ENCODE measurements at regions not wholly inside any gene's neighbourhood (a gene's known extent, or its start where the extent isn't known, plus 50 kb on each side); places are given as distances from the start of the nearest gene placed in this dataset.

GRCh38 chr5:68778484-68778883 is 315.3 kb upstream of the SLC30A5 start:
- no peak for TF ChIP-seq ELF1 (IDR thresholded peaks at IDR 0.05)
- no peak for TF ChIP-seq CTCF (IDR thresholded peaks at IDR 0.05)
- TF ChIP-seq SIN3A (IDR thresholded peaks at IDR 0.05; ENCODE audit: borderline replicate concordance, low read depth, low read length): no peak
- TF ChIP-seq EZH2phosphoT487 (IDR thresholded peaks at IDR 0.05; ENCODE audit: borderline replicate concordance, low read depth): no peak
- TF ChIP-seq POLR2AphosphoS5 (IDR thresholded peaks at IDR 0.05; ENCODE audit: low read depth, low read length): no peak
- TF ChIP-seq USF1 (IDR thresholded peaks at IDR 0.05; ENCODE audit: borderline replicate concordance, low read depth): no peak
- TF ChIP-seq RAD21 (IDR thresholded peaks at IDR 0.05; ENCODE audit: low read length): no peak
- TF ChIP-seq MXI1 (IDR thresholded peaks at IDR 0.05; ENCODE audit: low read depth, low read length): no peak
- TF ChIP-seq ZBTB33 (IDR thresholded peaks at IDR 0.05; ENCODE audit: borderline replicate concordance, low read depth): no peak
- TF ChIP-seq MAX (IDR thresholded peaks at IDR 0.05; ENCODE audit: low read depth): no peak
- no peak for TF ChIP-seq FOXM1 (IDR thresholded peaks at IDR 0.05; ENCODE audit: low read depth)
- TF ChIP-seq RFX5 (IDR thresholded peaks at IDR 0.05; ENCODE audit: low read length): no peak
- no peak for TF ChIP-seq MEF2A (IDR thresholded peaks at IDR 0.05; ENCODE audit: borderline replicate concordance, low read depth)
